ENCODE measurements at regions not wholly inside any gene's neighbourhood (a gene's known extent, or its start where the extent isn't known, plus 50 kb on each side); places are given as distances from the start of the nearest gene placed in this dataset.

DNA sequence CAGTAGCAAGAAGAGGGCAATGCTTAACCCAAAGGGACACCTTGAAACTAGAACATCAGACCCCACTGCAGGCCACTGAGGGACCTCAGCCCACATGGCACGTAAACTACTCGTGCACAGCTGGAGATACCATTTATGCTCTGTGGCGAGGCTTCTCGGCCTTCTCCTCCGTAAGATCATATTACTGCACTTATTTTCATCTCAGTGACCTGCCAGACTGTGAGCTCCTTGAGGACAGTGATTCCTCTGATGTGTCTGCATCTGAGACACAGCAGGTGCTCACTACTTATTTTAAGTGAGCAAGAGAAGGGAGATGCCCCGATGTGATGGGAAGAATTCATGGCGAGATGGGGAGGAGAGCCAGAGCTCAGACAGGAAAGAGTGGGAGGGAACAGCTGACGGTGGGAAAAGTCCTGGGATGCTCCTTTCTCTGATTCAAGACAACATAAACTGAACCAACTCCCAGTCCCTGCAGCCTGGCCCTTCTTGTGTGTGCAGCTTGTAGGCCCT lies 137.6 kb downstream of the RPLP1 start:
- no peak for TF ChIP-seq CTCF (IDR thresholded peaks at IDR 0.05; ENCODE audit: insufficient read depth, low read depth, low read length)
- no peak for DNase-seq (ENCODE audit: low read depth)
- H3K4me3 ChIP-seq (ENCODE audit: low read depth, low read length) = no peak overlapping the region

- DNase-seq (ENCODE audit: low read depth) = no peak
- TF ChIP-seq CTCF (IDR thresholded peaks at IDR 0.05; ENCODE audit: insufficient read depth, low read depth, low read length) = no peak
- no peak overlapping the region for H3K4me3 ChIP-seq (ENCODE audit: low read depth, low read length)
Measured at GRCh38 chr15:69590932-69591524, 138.4 kb downstream of the RPLP1 start.

- no peak for DNase-seq (ENCODE audit: low read depth)
- H3K4me3 ChIP-seq (ENCODE audit: low read depth, low read length) = no peak overlapping the region
- no peak for TF ChIP-seq CTCF (IDR thresholded peaks at IDR 0.05; ENCODE audit: insufficient read depth, low read depth, low read length)
Measured at GRCh38 chr15:69591905-69592508, 139.4 kb downstream of the RPLP1 start.

GRCh38 chr15:69592954-69593353 lies 140.3 kb downstream of the RPLP1 start:
- DNase-seq (ENCODE audit: low read depth) = no peak
- no peak for TF ChIP-seq CTCF (IDR thresholded peaks at IDR 0.05; ENCODE audit: insufficient read depth, low read depth, low read length)
- H3K4me3 ChIP-seq (ENCODE audit: low read depth, low read length) = no peak overlapping the region

GRCh38 chr15:69593488-69593887 lies 140.9 kb downstream of the RPLP1 start:
- DNase-seq (ENCODE audit: low read depth) = no peak
- TF ChIP-seq CTCF (IDR thresholded peaks at IDR 0.05; ENCODE audit: insufficient read depth, low read depth, low read length) = no peak
- no peak overlapping the region for H3K4me3 ChIP-seq (ENCODE audit: low read depth, low read length)

- no peak overlapping the region for H3K4me3 ChIP-seq (ENCODE audit: low read depth, low read length)
- no peak for DNase-seq (ENCODE audit: low read depth)
- no peak for TF ChIP-seq CTCF (IDR thresholded peaks at IDR 0.05; ENCODE audit: insufficient read depth, low read depth, low read length)
Measured at GRCh38 chr15:69593981-69594966, 141.7 kb downstream of the RPLP1 start.

Measured in fibroblast of villous mesenchyme (primary cell).